Breast epithelium (tissue), 3 donors: ENCODE measurements at regions not wholly inside any gene's neighbourhood (a gene's known extent, or its start where the extent isn't known, plus 50 kb on each side); places are given as distances from the start of the nearest gene placed in this dataset.

ENCODE experiments used
- CTCF ChIP-seq, 3 donors: fragments of 450-650 bp; IDR thresholded peaks; one replicate each; pipeline ENCODE4 v1.5.1; 2016 to 2017; ENCODE audit warnings: antibody characterized with exemption in 3 of 3, mild to moderate bottlenecking in 3 of 3, moderate library complexity in 3 of 3
- POLR2A ChIP-seq: fragments of 450-650 bp; IDR thresholded peaks from one replicate; pipeline ENCODE4 v1.6.1; 2016; ENCODE audit warnings: antibody characterized with exemption, mild to moderate bottlenecking, moderate library complexity
- POLR2AphosphoS5 ChIP-seq, 3 donors: sonication (generic); formaldehyde crosslinking; IDR thresholded peaks; one replicate each; pipeline ENCODE4 v1.6.1; 2017; ENCODE audit warnings: antibody characterized with exemption in 3 of 3

GRCh38 chr2:151053661-151053990 is 208.0 kb downstream of the RBM43 start:
- TF ChIP-seq CTCF (IDR thresholded peaks at IDR 0.05) (no peak), POLR2A (no peak), POLR2AphosphoS5 (IDR thresholded peaks at IDR 0.05) (no peak)
